Esophagus (tissue), 2 donors: ENCODE measurements at regions not wholly inside any gene's neighbourhood (a gene's known extent, or its start where the extent isn't known, plus 50 kb on each side); places are given as distances from the start of the nearest gene placed in this dataset.
"Not testable (repeated sequence)": the region's sequence is repeated elsewhere in the genome, so short reads cannot be mapped to it uniquely, and the experiment has no call there.

Experiments used
- H3K27ac ChIP-seq, 2 donors: one replicate each; pipeline ENCODE4 v1.5.1; 2013; ENCODE audit warnings: low read depth in 2 of 2, mild to moderate bottlenecking in 2 of 2, inconsistent platforms in 1 of 2, low read length in 1 of 2, moderate library complexity in 1 of 2
- H3K27me3 ChIP-seq, 2 donors: one replicate each; pipeline ENCODE4 v1.6.1; 2013; ENCODE audit warnings: low read length in 2 of 2, control low read depth in 1 of 2, mild to moderate bottlenecking in 1 of 2; ENCODE audit not compliant: insufficient read depth in 2 of 2, control insufficient read depth in 1 of 2
- H3K36me3 ChIP-seq, 2 donors: one replicate each; pipeline ENCODE4 v1.6.1; 2013; ENCODE audit warnings: low read length in 1 of 2; ENCODE audit not compliant: control insufficient read depth in 2 of 2, insufficient read depth in 2 of 2
- H3K4me1 ChIP-seq, 2 donors: one replicate each; pipeline ENCODE4 v1.6.1; 2013; ENCODE audit warnings: low read length in 1 of 2; ENCODE audit not compliant: control insufficient read depth in 2 of 2, insufficient read depth in 2 of 2
- H3K4me3 ChIP-seq, 2 donors: one replicate each; pipeline ENCODE4 v1.5.1; 2013; ENCODE audit warnings: low read length in 2 of 2, mild to moderate bottlenecking in 2 of 2, low read depth in 1 of 2, moderate library complexity in 1 of 2
- H3K9me3 ChIP-seq, 2 donors: one replicate each; pipeline ENCODE4 v1.6.1; 2013; ENCODE audit warnings: mild to moderate bottlenecking in 2 of 2, low read depth in 1 of 2, low read length in 1 of 2, moderate library complexity in 1 of 2; ENCODE audit not compliant: control insufficient read depth in 2 of 2, insufficient read depth in 1 of 2
- WGBS, 2 donors: extraction: QIAGEN DNeasy Blood & Tissue Kit; methylation state at CpG; one replicate each; pipeline ENCODE4 v1.1.7; 2013; 5-methylcytosine and 5-hydroxymethylcytosine counted together
- donor health status: healthy with polysubstance abuse.
- donor health status: Bipolar disorder and iron deficiency.

- Histone ChIP-seq H3K27me3 (no peaks in the 10 kb centered on the region), H3K27ac (no peak overlapping the region), H3K9me3 (peaks cover 0 to 8% of the 10 kb centered on the region in 2 donors), H3K36me3 (no peaks in the 10 kb centered on the region), H3K4me1 (no peaks in the 10 kb centered on the region), H3K4me3 (no peak overlapping the region)
- WGBS, 2 donors: 90 to 92% methylated on average over 27 to 38 of the region's 39 CpGs
Observed at GRCh38 chr12:9404469-9405260, 196.5 kb upstream of the PZP start.

GRCh38 chr12:9404031-9404430, 195.8 kb upstream of the PZP start:
- Histone ChIP-seq H3K4me3 (no peak overlapping the region), H3K27me3 (no peaks in the 10 kb centered on the region), H3K27ac (no peak overlapping the region), H3K4me1 (no peaks in the 10 kb centered on the region), H3K36me3 (no peaks in the 10 kb centered on the region), H3K9me3 (peaks cover 0 to 8% of the 10 kb centered on the region in 2 donors)
- WGBS, 2 donors: 87 to 90% methylated on average over 6 to 20 of the region's 20 CpGs

- H3K4me3 ChIP-seq, H3K27me3 ChIP-seq, H3K27ac ChIP-seq, H3K9me3 ChIP-seq, H3K36me3 ChIP-seq, H3K4me1 ChIP-seq: not testable (repeated sequence)
- 85 to 92% methylated on average over 9 to 13 of the region's 29 CpGs for WGBS, 2 donors
Observed at GRCh38 chr12:9402432-9403040, 194.3 kb upstream of the PZP start.

- H3K4me1 ChIP-seq, H3K4me3 ChIP-seq, H3K36me3 ChIP-seq, H3K9me3 ChIP-seq, H3K27me3 ChIP-seq, H3K27ac ChIP-seq: not testable (repeated sequence)
- WGBS, 2 donors: 94% methylated on average over 12 to 14 of the region's 14 CpGs
Observed at GRCh38 chr12:9396367-9396766, 188.2 kb upstream of the PZP start.

DNA sequence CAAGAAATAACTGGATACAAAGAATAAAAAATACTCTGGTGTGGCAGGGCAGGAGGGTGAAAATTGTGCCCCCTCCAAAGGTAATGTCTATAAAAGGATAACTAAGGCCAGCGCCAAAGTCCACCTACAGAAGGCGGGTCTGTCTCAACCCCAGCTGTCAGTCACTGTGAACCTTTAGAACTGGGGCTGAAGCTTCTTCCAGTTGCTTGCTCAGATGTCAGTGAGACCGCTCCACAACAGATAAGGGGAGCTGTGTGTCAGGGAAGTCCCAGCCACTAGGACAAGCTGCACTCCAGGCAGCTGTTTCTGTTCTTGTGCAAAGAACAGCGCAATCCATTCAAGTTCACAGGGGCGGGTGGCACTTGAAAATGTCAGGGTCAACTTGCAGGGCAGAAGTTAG, 187.0 kb upstream of the PZP start:
- not testable (repeated sequence) for H3K36me3 ChIP-seq, H3K27ac ChIP-seq, H3K27me3 ChIP-seq, H3K9me3 ChIP-seq, H3K4me1 ChIP-seq, H3K4me3 ChIP-seq
- WGBS, 2 donors: 95% methylated on average over 2 of the region's 5 CpGs; no CpG with 5 or more reads in 1 of the 2 donors

GRCh38 chr12:9392842-9393241, 184.6 kb upstream of the PZP start:
- H3K4me3 ChIP-seq: no peak overlapping the region
- H3K27me3 ChIP-seq: no peaks in the 10 kb centered on the region
- H3K9me3 ChIP-seq: no peaks in the 10 kb centered on the region
- 94 to 95% methylated on average over 1 of the region's 1 CpG for WGBS, 2 donors
- no peaks in the 10 kb centered on the region for H3K36me3 ChIP-seq
- no peaks in the 10 kb centered on the region for H3K4me1 ChIP-seq
- no peak overlapping the region for H3K27ac ChIP-seq

DNA sequence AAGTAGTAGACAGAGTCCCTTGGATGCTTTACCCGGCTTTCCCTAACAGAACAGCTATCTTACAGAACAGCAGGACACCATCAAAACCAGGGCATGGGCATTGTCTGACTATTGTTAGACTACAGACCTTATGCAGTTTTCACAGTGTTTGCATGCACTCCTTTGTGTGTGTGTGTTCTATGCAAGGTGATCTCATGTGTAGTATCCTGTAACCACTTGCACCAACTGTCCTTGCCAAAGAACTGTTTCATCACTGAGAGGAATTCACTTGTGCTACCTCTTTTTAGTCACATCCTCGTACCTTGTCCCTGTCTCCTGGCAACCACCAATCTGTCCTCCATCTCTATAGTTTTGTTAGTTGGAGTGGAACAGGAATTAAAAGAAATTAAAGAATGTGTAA, 183.6 kb upstream of the PZP start:
- H3K9me3 ChIP-seq: no peaks in the 10 kb centered on the region

GRCh38 chr12:9390761-9391160, 182.6 kb upstream of the PZP start:
- 58 to 64% methylated on average over 3 of the region's 3 CpGs for WGBS, 2 donors
- no peaks in the 10 kb centered on the region for H3K9me3 ChIP-seq
- no peaks in the 10 kb centered on the region for H3K27me3 ChIP-seq
- H3K4me3 ChIP-seq: no peak overlapping the region
- no peaks in the 10 kb centered on the region for H3K4me1 ChIP-seq
- no peak overlapping the region for H3K27ac ChIP-seq
- no peaks in the 10 kb centered on the region for H3K36me3 ChIP-seq

More for the DNA sequence above, 183.6 kb upstream of the PZP start:
- H3K27ac ChIP-seq: no peak overlapping the region
- no peaks in the 10 kb centered on the region for H3K4me1 ChIP-seq
- no peaks in the 10 kb centered on the region for H3K27me3 ChIP-seq
- no peak overlapping the region for H3K4me3 ChIP-seq
- H3K36me3 ChIP-seq: no peaks in the 10 kb centered on the region
- WGBS, 2 donors: 64 to 73% methylated on average over 2 of the region's 2 CpGs

- Histone ChIP-seq H3K4me1 (no peaks in the 10 kb centered on the region), H3K4me3 (no peak overlapping the region), H3K27ac (no peak overlapping the region), H3K9me3 (no peaks in the 10 kb centered on the region), H3K36me3 (no peaks in the 10 kb centered on the region), H3K27me3 (no peaks in the 10 kb centered on the region)
- WGBS, 2 donors: 77 to 88% methylated on average over 10 of the region's 10 CpGs
Observed at GRCh38 chr12:9389796-9390195, 181.6 kb upstream of the PZP start.

DNA sequence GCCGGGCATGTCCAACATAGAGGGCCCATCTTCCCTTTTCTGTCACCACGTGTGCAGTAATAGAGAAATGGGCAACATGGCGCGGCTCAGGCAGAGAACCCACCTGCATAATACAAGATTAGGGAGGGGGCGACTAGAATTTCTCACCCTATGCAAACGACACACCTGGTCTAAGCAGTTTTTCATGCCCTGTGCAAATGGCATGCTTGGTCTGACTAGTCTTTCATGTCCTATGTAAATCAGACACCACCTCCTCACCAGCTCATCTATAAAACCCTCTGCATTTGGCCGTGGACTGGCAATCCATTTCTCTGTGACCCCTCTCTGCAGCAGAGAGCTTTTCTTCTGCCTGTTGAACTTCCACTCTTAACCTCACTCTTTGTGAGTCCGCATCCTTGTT, 180.2 kb upstream of the PZP start:
- Histone ChIP-seq H3K27ac (no peak overlapping the region), H3K4me3 (no peak overlapping the region), H3K36me3 (no peaks in the 10 kb centered on the region), H3K4me1 (no peaks in the 10 kb centered on the region), H3K27me3 (no peaks in the 10 kb centered on the region), H3K9me3 (no peaks in the 10 kb centered on the region)
- 75 to 82% methylated on average over 8 of the region's 8 CpGs for WGBS, 2 donors
